Prostate gland (tissue), 2 donors: ENCODE measurements at regions not wholly inside any gene's neighbourhood (a gene's known extent, or its start where the extent isn't known, plus 50 kb on each side); places are given as distances from the start of the nearest gene placed in this dataset.

Source experiments
- DNase-seq: peaks from one replicate; pipeline ENCODE4 v3.0.0-alpha.2; 2019; ENCODE audit warnings: low spot score
- H3K27ac ChIP-seq, 2 donors: fragments of 200-600 bp; sonication (generic); 2 replicates each; pipeline ENCODE4 v1.5.1; 2017 to 2019
- H3K27me3 ChIP-seq: fragments of 200-600 bp; sonication (generic); replicated peaks from 2 replicates; pipeline ENCODE4 v1.5.1; 2019; ENCODE audit not compliant: insufficient read depth
- H3K36me3 ChIP-seq, 2 donors: fragments of 200-600 bp; sonication (generic); 1 replicate in 1 of 2; 2 replicates in 1 of 2; pipeline versions ENCODE4 v1.5.1 to v1.8.1; 2017 to 2019
- H3K4me1 ChIP-seq: fragments of 200-600 bp; sonication (generic); replicated peaks from 2 replicates; pipeline ENCODE4 v1.5.1; 2019
- H3K4me3 ChIP-seq, 2 donors: fragments of 200-600 bp; sonication (generic); 2 replicates each; pipeline ENCODE4 v1.5.1; 2017 to 2019
- H3K9me3 ChIP-seq: fragments of 200-600 bp; sonication (generic); 2 replicates; pipeline ENCODE4 v1.5.1; 2017
- CTCF ChIP-seq, 4 experiments: fragments of 200-600 bp in 2 of 4; fragments of 450-650 bp in 2 of 4; sonication (generic) in 2 of 4; IDR thresholded peaks; 1 replicate in 3 of 4; 2 replicates in 1 of 4; pipeline ENCODE4 v1.5.1; 2016 to 2019; ENCODE audit warnings: antibody characterized with exemption in 4 of 4, mild to moderate bottlenecking in 2 of 4, moderate library complexity in 2 of 4
- POLR2A ChIP-seq: fragments of 450-650 bp; IDR thresholded peaks from one replicate; pipeline ENCODE4 v1.6.1; 2016; ENCODE audit warnings: antibody characterized with exemption, mild to moderate bottlenecking
- POLR2AphosphoS5 ChIP-seq: sonication (generic); formaldehyde crosslinking; IDR thresholded peaks from one replicate; pipeline ENCODE4 v1.6.1; 2017; ENCODE audit warnings: antibody characterized with exemption
- WGBS: methylation state at CpG from one replicate; pipeline ENCODE4 v1.1.5; 2018; 5-methylcytosine and 5-hydroxymethylcytosine counted together
- intact Hi-C: fragments of 100-400 bp; cut with DNase I; formaldehyde crosslinking; loops from one replicate; pipeline ENCODE4 v1.14.2; 2022

- intact Hi-C loops = no loop called here
- H3K4me1 ChIP-seq = no peaks in the 10 kb centered on the region
- H3K36me3 ChIP-seq = no peaks in the 10 kb centered on the region
- H3K9me3 ChIP-seq = no peaks in the 10 kb centered on the region
- no peak for TF ChIP-seq CTCF (IDR thresholded peaks at IDR 0.05)
- no peak for TF ChIP-seq POLR2AphosphoS5
- no peak for TF ChIP-seq POLR2A
- WGBS = 81% methylated on average over 2 of the region's 2 CpGs
- no peak overlapping the region for H3K27ac ChIP-seq
- H3K27me3 ChIP-seq = no peaks in the 10 kb centered on the region
- DNase-seq = no peak
- H3K4me3 ChIP-seq = no peak overlapping the region
Measured at GRCh38 chr14:35224615-35225014, 67.6 kb upstream of the PSMA6 start.

GRCh38 chr14:35229084-35229791, 62.9 kb upstream of the PSMA6 start:
- H3K36me3 ChIP-seq = no peaks in the 10 kb centered on the region
- no peak for DNase-seq

GRCh38 chr14:35229792-35230089, 62.4 kb upstream of the PSMA6 start:
- Histone ChIP-seq H3K9me3 (no peaks in the 10 kb centered on the region), H3K27ac (no peak overlapping the region), H3K36me3 (no peaks in the 10 kb centered on the region), H3K27me3 (no peaks in the 10 kb centered on the region), H3K4me1 (no peaks in the 10 kb centered on the region), H3K4me3 (no peak overlapping the region)
- intact Hi-C loops = no loop called here
- WGBS = 53% methylated on average over 2 of the region's 2 CpGs
- TF ChIP-seq CTCF (IDR thresholded peaks at IDR 0.05) (no peak), POLR2A (no peak), POLR2AphosphoS5 (no peak)
- DNase-seq = no peak

More at GRCh38 chr14:35229084-35229791, 62.9 kb upstream of the PSMA6 start:
- Histone ChIP-seq H3K27ac (no peak overlapping the region), H3K27me3 (no peaks in the 10 kb centered on the region), H3K4me1 (no peaks in the 10 kb centered on the region), H3K9me3 (no peaks in the 10 kb centered on the region), H3K4me3 (no peak overlapping the region)
- intact Hi-C loops = no loop called here
- WGBS = 52% methylated on average over 5 of the region's 5 CpGs
- TF ChIP-seq CTCF (IDR thresholded peaks at IDR 0.05) (peak in 2 of 4 experiments; percentile 7 to 25), POLR2AphosphoS5 (no peak)

- DNase-seq = no peak
- TF ChIP-seq CTCF (IDR thresholded peaks at IDR 0.05) (no peak), POLR2A (no peak), POLR2AphosphoS5 (no peak)
- Histone ChIP-seq H3K27ac (no peak overlapping the region), H3K27me3 (no peaks in the 10 kb centered on the region), H3K9me3 (no peaks in the 10 kb centered on the region), H3K36me3 (no peaks in the 10 kb centered on the region), H3K4me1 (no peaks in the 10 kb centered on the region), H3K4me3 (no peak overlapping the region)
- 46% methylated on average over 2 of the region's 2 CpGs for WGBS
- intact Hi-C loops = no loop called here
Measured at GRCh38 chr14:35231207-35231760, 60.9 kb upstream of the PSMA6 start.
